ENCODE measurements at regions not wholly inside any gene's neighbourhood (a gene's known extent, or its start where the extent isn't known, plus 50 kb on each side); places are given as distances from the start of the nearest gene placed in this dataset.

GRCh38 chr15:93382200-93382820, 293.3 kb upstream of the RGMA start:
- no peak overlapping the region for H3K27ac Mint-ChIP-seq
- no peaks in the 10 kb centered on the region for H3K4me1 ChIP-seq (ENCODE audit: control insufficient read depth, insufficient read depth, low read length)
- peaks cover 2% of the 10 kb centered on the region for H3K27me3 Mint-ChIP-seq (ENCODE audit: insufficient read depth)
- no peak overlapping the region for H3K27ac ChIP-seq (ENCODE audit: low read depth, low read length)
- no peaks in the 10 kb centered on the region for H3K9me3 Mint-ChIP-seq
- H3K36me3 Mint-ChIP-seq (ENCODE audit: low read depth), result no peaks in the 10 kb centered on the region
- no peak overlapping the region for H3K9ac ChIP-seq (ENCODE audit: extremely low read depth, low read length, poor library complexity, severe bottlenecking)
- no peaks in the 10 kb centered on the region for H3K9me3 ChIP-seq (ENCODE audit: control insufficient read depth, low read length)
- H3K4me1 Mint-ChIP-seq, result peaks cover 10% of the 10 kb centered on the region
- no peak overlapping the region for H3K4me3 Mint-ChIP-seq
- H3K36me3 ChIP-seq (ENCODE audit: control insufficient read depth, insufficient read depth, low read length), result no peaks in the 10 kb centered on the region
- 63 to 79% methylated on average over 7 to 9 of the region's 9 CpGs for WGBS, 2 experiments (ENCODE audit: insufficient coverage in 1 of 2, insufficient read length in 1 of 2)
- no peaks in the 10 kb centered on the region for H3K27me3 ChIP-seq (ENCODE audit: control insufficient read depth, insufficient read depth, low read length, poor library complexity, severe bottlenecking)
- DNase-seq, result no peak
- TF ChIP-seq, protein P1, sequence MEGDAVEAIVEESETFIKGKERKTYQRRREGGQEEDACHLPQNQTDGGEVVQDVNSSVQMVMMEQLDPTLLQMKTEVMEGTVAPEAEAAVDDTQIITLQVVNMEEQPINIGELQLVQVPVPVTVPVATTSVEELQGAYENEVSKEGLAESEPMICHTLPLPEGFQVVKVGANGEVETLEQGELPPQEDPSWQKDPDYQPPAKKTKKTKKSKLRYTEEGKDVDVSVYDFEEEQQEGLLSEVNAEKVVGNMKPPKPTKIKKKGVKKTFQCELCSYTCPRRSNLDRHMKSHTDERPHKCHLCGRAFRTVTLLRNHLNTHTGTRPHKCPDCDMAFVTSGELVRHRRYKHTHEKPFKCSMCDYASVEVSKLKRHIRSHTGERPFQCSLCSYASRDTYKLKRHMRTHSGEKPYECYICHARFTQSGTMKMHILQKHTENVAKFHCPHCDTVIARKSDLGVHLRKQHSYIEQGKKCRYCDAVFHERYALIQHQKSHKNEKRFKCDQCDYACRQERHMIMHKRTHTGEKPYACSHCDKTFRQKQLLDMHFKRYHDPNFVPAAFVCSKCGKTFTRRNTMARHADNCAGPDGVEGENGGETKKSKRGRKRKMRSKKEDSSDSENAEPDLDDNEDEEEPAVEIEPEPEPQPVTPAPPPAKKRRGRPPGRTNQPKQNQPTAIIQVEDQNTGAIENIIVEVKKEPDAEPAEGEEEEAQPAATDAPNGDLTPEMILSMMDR (conservative IDR thresholded peaks at IDR 0.05), result no peak
- no peak overlapping the region for H3K4me3 ChIP-seq (ENCODE audit: low read length)

DNA sequence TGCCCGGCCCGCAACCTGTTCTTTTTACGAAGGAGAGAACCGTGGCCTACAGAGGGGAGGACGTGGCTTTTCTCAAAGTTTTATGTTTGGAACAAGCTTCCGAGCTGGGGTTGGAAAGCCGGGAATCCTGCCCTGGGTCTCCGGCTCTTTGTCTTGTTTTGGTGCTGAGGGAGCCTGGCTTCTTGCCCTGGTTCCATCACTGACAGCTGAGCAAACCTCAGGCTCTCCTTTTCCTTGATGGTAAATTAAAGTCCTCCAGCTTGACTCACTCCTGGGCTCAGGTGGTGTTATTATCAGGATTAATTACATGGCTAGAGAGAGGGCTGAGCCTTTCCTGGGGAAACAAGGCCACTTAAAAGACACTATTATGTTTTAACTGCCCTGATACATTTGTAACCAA, 289.5 kb upstream of the RGMA start:
- TF ChIP-seq, protein P1 (conservative IDR thresholded peaks at IDR 0.05), result no peak

GRCh38 chr15:93372865-93373223, 283.8 kb upstream of the RGMA start:
- H3K9ac ChIP-seq (ENCODE audit: extremely low read depth, low read length, poor library complexity, severe bottlenecking), result no peak overlapping the region
- Mint-ChIP-seq H3K27me3 (ENCODE audit: insufficient read depth) (peaks cover 5% of the 10 kb centered on the region), H3K9me3 (peaks cover 1% of the 10 kb centered on the region), H3K4me1 (peaks cover 16% of the 10 kb centered on the region), H3K27ac (no peak overlapping the region), H3K36me3 (ENCODE audit: low read depth) (peaks cover 2% of the 10 kb centered on the region), H3K4me3 (no peak overlapping the region)
- no peaks in the 10 kb centered on the region for H3K36me3 ChIP-seq (ENCODE audit: control insufficient read depth, insufficient read depth, low read length)
- no peak overlapping the region for H3K4me3 ChIP-seq (ENCODE audit: low read length)
- H3K27ac ChIP-seq (ENCODE audit: low read depth, low read length), result no peak overlapping the region
- DNase-seq, result peak; percentile 47
- 76 to 78% methylated on average over 9 of the region's 9 CpGs for WGBS, 2 experiments (ENCODE audit: insufficient coverage in 1 of 2, insufficient read length in 1 of 2)
- H3K27me3 ChIP-seq (ENCODE audit: control insufficient read depth, insufficient read depth, low read length, poor library complexity, severe bottlenecking), result no peaks in the 10 kb centered on the region
- H3K9me3 ChIP-seq (ENCODE audit: control insufficient read depth, low read length), result no peaks in the 10 kb centered on the region
- TF ChIP-seq, protein P1 (conservative IDR thresholded peaks at IDR 0.05), result no peak
- H3K4me1 ChIP-seq (ENCODE audit: control insufficient read depth, insufficient read depth, low read length), result peaks cover 4% of the 10 kb centered on the region

More for the DNA sequence above, 289.5 kb upstream of the RGMA start:
- Histone ChIP-seq H3K4me1 (ENCODE audit: control insufficient read depth, insufficient read depth, low read length) (no peaks in the 10 kb centered on the region), H3K9me3 (ENCODE audit: control insufficient read depth, low read length) (no peaks in the 10 kb centered on the region), H3K4me3 (ENCODE audit: low read length) (no peak overlapping the region), H3K27me3 (ENCODE audit: control insufficient read depth, insufficient read depth, low read length, poor library complexity, severe bottlenecking) (no peaks in the 10 kb centered on the region), H3K36me3 (ENCODE audit: control insufficient read depth, insufficient read depth, low read length) (no peaks in the 10 kb centered on the region), H3K9ac (ENCODE audit: extremely low read depth, low read length, poor library complexity, severe bottlenecking) (no peak overlapping the region), H3K27ac (ENCODE audit: low read depth, low read length) (peak overlapping the region; percentile 71)
- no peak for DNase-seq
- H3K4me3 Mint-ChIP-seq, result no peak overlapping the region
- H3K4me1 Mint-ChIP-seq, result peaks cover 10% of the 10 kb centered on the region
- no peak overlapping the region for H3K27ac Mint-ChIP-seq
- H3K27me3 Mint-ChIP-seq (ENCODE audit: insufficient read depth), result peaks cover 3% of the 10 kb centered on the region
- no peaks in the 10 kb centered on the region for H3K9me3 Mint-ChIP-seq
- H3K36me3 Mint-ChIP-seq (ENCODE audit: low read depth), result peaks cover 2% of the 10 kb centered on the region
- WGBS, 2 experiments (ENCODE audit: insufficient coverage in 1 of 2, insufficient read length in 1 of 2), result 94 to 96% methylated on average over 8 of the region's 8 CpGs

Data from endodermal cell (in vitro differentiated cells).